ENCODE measurements at regions not wholly inside any gene's neighbourhood (a gene's known extent, or its start where the extent isn't known, plus 50 kb on each side); places are given as distances from the start of the nearest gene placed in this dataset.

- TF ChIP-seq CTCF (IDR thresholded peaks at IDR 0.05) (no peak), POLR2A (IDR thresholded peaks at IDR 0.05) (no peak)
Measured at GRCh38 chr4:105014635-105015034, 132.0 kb upstream of the TET2 start.
